B cell (primary cell): ENCODE measurements at regions not wholly inside any gene's neighbourhood (a gene's known extent, or its start where the extent isn't known, plus 50 kb on each side); places are given as distances from the start of the nearest gene placed in this dataset.
A peak's percentile ranks its signal among the peaks of the same experiment; 100 is the strongest.

Experiments
- ATAC-seq: fragments of 200-7000 bp; cut with Tn5 transposase; one replicate; pipeline ENCODE4 v1.10.0; 2021; ENCODE audit warnings: low read depth, mild to moderate bottlenecking, moderate number of reproducible peaks, moderate library complexity
- CTCF ChIA-PET: fragments of 350-600 bp; sonication (Branson Sonifier 250); formaldehyde crosslinking; loops from one replicate; lab custom pipeline; 2021; ENCODE audit warnings: antibody characterized with exemption, inconsistent platforms; lab: Charles Lee
- POLR2A ChIA-PET: fragments of 350-600 bp; sonication (Branson Sonifier 250); formaldehyde crosslinking; loops from one replicate; lab custom pipeline; 2021; ENCODE audit warnings: antibody characterized with exemption; lab: Charles Lee
- DNase-seq: peaks from one replicate; pipeline ENCODE4 v3.0.0; 2013
- H2AFZ ChIP-seq: 2 replicates; pipeline ENCODE4 v1.6.1; 2012; ENCODE audit warnings: mild to moderate bottlenecking, low read depth, low read length; ENCODE audit not compliant: insufficient read depth, poor library complexity, severe bottlenecking
- H3K27ac ChIP-seq, 2 donors: 1 replicate in 1 of 2; 2 replicates in 1 of 2; pipeline ENCODE4 v1.5.1; 2012 to 2013; ENCODE audit warnings: low read length in 2 of 2, mild to moderate bottlenecking in 2 of 2, moderate library complexity in 1 of 2
- H3K27me3 ChIP-seq, 4 experiments: fragments of 200-600 bp in 1 of 4; sonication (generic) in 1 of 4; replicated peaks in 1 of 4; 1 replicate in 2 of 4; 2 replicates in 2 of 4; pipeline versions ENCODE4 v1.6.1 to v1.7.0; 2013 to 2016; ENCODE audit warnings: low read length in 3 of 4, mild to moderate bottlenecking in 2 of 4, mixed read lengths in 1 of 4, moderate library complexity in 1 of 4; ENCODE audit not compliant: insufficient read depth in 4 of 4, control insufficient read depth in 3 of 4; ENCODE audit errors: control extremely low read depth in 1 of 4
- H3K36me3 ChIP-seq, 2 experiments: replicated peaks in 1 of 2; 1 replicate in 1 of 2; 2 replicates in 1 of 2; pipeline versions ENCODE4 v1.6.1 to v1.7.1; 2013; ENCODE audit warnings: low read length in 1 of 2; ENCODE audit not compliant: insufficient read depth in 2 of 2, control insufficient read depth in 1 of 2; ENCODE audit errors: control extremely low read depth in 1 of 2, extremely low read depth in 1 of 2
- H3K4me1 ChIP-seq, 2 donors: fragments of 200-600 bp in 1 of 2; sonication (generic) in 1 of 2; 1 replicate in 1 of 2; 2 replicates in 1 of 2; pipeline versions ENCODE4 v1.5.1 to v1.6.1; 2013 to 2017; ENCODE audit warnings: low read length in 2 of 2; ENCODE audit not compliant: control insufficient read depth in 2 of 2, insufficient read depth in 2 of 2
- H3K4me2 ChIP-seq: replicated peaks from 2 replicates; pipeline ENCODE3; 2012; ENCODE audit warnings: mild to moderate bottlenecking, low read depth, low read length; ENCODE audit not compliant: poor library complexity, severe bottlenecking
- H3K4me3 ChIP-seq, 5 experiments: fragments of 200-600 bp in 1 of 5; sonication (generic) in 1 of 5; 1 replicate in 3 of 5; 2 replicates in 2 of 5; pipeline versions ENCODE4 v1.5.1 to v1.7.0; 2011 to 2016; ENCODE audit warnings: low read length in 4 of 5, mild to moderate bottlenecking in 4 of 5, low read depth in 2 of 5, control low read depth in 1 of 5, moderate library complexity in 1 of 5; ENCODE audit not compliant: insufficient read depth in 1 of 5; ENCODE audit errors: control extremely low read depth in 1 of 5, extremely low read depth in 1 of 5
- H3K79me2 ChIP-seq: fragments of 200-600 bp; sonication (generic); one replicate; pipeline ENCODE4 v1.6.0; 2016; ENCODE audit warnings: low read length; ENCODE audit not compliant: control insufficient read depth, insufficient read depth
- H3K9ac ChIP-seq: fragments of 200-600 bp; sonication (generic); 2 replicates; pipeline ENCODE4 v1.6.1; 2017; ENCODE audit warnings: mild to moderate bottlenecking, low read length, moderate library complexity
- H3K9me3 ChIP-seq, 3 donors: one replicate each; pipeline versions ENCODE4 v1.6.1 to v1.7.1; 2013; ENCODE audit warnings: low read length in 2 of 3; ENCODE audit not compliant: control insufficient read depth in 2 of 3, insufficient read depth in 1 of 3; ENCODE audit errors: control extremely low read depth in 1 of 3
- H4K20me1 ChIP-seq: 2 replicates; pipeline ENCODE4 v1.6.0; 2012; ENCODE audit warnings: mild to moderate bottlenecking, low read length; ENCODE audit not compliant: insufficient read depth, control insufficient read depth, poor library complexity, severe bottlenecking
- H3K27ac Mint-ChIP-seq: one replicate; pipeline ENCODE4 v1.8.0; 2021; ENCODE audit warnings: mixed read lengths
- H3K27me3 Mint-ChIP-seq: one replicate; pipeline ENCODE4 v1.8.0; 2021; ENCODE audit warnings: mixed read lengths
- H3K4me1 Mint-ChIP-seq: one replicate; pipeline ENCODE4 v1.8.0; 2021; ENCODE audit warnings: mixed read lengths
- H3K4me3 Mint-ChIP-seq: one replicate; pipeline ENCODE4 v1.8.0; 2021; ENCODE audit warnings: mixed read lengths
- H3K9me3 Mint-ChIP-seq: one replicate; pipeline ENCODE4 v1.8.0; 2022; ENCODE audit warnings: mixed read lengths; ENCODE audit not compliant: insufficient read depth
- CTCF ChIP-seq: fragments of 200-600 bp; IDR thresholded peaks from one replicate; pipeline ENCODE4 v1.8.0; 2022; ENCODE audit warnings: antibody characterized with exemption, mild to moderate bottlenecking
- EZH2 ChIP-seq: IDR thresholded peaks from 2 replicates; pipeline ENCODE4 v1.6.1; 2012; ENCODE audit warnings: borderline replicate concordance, low read depth, mild to moderate bottlenecking, moderate library complexity, low read length; ENCODE audit not compliant: insufficient read depth, poor library complexity, severe bottlenecking
- WGBS: methylation state at CpG from one replicate; pipeline ENCODE4 v1.1.5; 2013; ENCODE audit warnings: missing lambda C conversion rate; ENCODE audit not compliant: insufficient coverage; 5-methylcytosine and 5-hydroxymethylcytosine counted together
- intact Hi-C: fragments of 100-400 bp; cut with micrococcal nuclease; formaldehyde crosslinking; loops from one replicate; pipeline ENCODE4 v1.10.0; 2022

- Histone ChIP-seq H2AFZ (no peak overlapping the region), H3K79me2 (no peaks in the 10 kb centered on the region), H3K9me3 (no peaks in the 10 kb centered on the region), H4K20me1 (no peaks in the 10 kb centered on the region), H3K4me1 (peaks cover 7 to 16% of the 10 kb centered on the region in 2 donors), H3K27me3 (peaks cover 0 to 23% (median 9%) of the 10 kb centered on the region in 4 experiments), H3K27ac (no peak overlapping the region), H3K36me3 (no peaks in the 10 kb centered on the region), H3K4me2 (no peak overlapping the region), H3K4me3 (no peak overlapping the region), H3K9ac (no peak overlapping the region)
- Mint-ChIP-seq H3K4me3 (no peak overlapping the region), H3K4me1 (peaks cover 8% of the 10 kb centered on the region), H3K27ac (no peak overlapping the region), H3K27me3 (peaks cover 31% of the 10 kb centered on the region), H3K9me3 (no peaks in the 10 kb centered on the region)
- DNase-seq (no peak), ATAC-seq (no peak)
- ChIA-PET POLR2A (no interaction called here), CTCF (no interaction called here)
- WGBS, result 98% methylated on average over 10 of the region's 17 CpGs
- no peak for TF ChIP-seq EZH2
- no peak for TF ChIP-seq CTCF
- intact Hi-C loops, result no loop called here
Observed at GRCh38 chr1:10938741-10939417, 73.6 kb upstream of the TARDBP start.

- Histone ChIP-seq H3K9me3 (no peaks in the 10 kb centered on the region), H4K20me1 (no peaks in the 10 kb centered on the region), H3K27me3 (peaks cover 0 to 31% (median 12%) of the 10 kb centered on the region in 4 experiments), H3K9ac (peak overlapping the region; percentile 26), H3K4me3 (no peak overlapping the region), H3K4me2 (peak overlapping the region; percentile 54), H3K36me3 (no peaks in the 10 kb centered on the region), H3K4me1 (peaks cover 7 to 16% of the 10 kb centered on the region in 2 donors), H2AFZ (peak overlapping the region; percentile 73), H3K27ac (no peak overlapping the region), H3K79me2 (no peaks in the 10 kb centered on the region)
- WGBS, result 25% methylated on average over 16 of the region's 20 CpGs
- ATAC-seq (no peak), DNase-seq (no peak)
- intact Hi-C loops, result loop anchor here (5.0 kb wide), 1 partner anchor 248 kb away; no protein-coding TSS in a partner anchor
- TF ChIP-seq EZH2 (no peak), CTCF (no peak)
- H3K4me3 Mint-ChIP-seq, result peak overlapping the region; percentile 13
- no peaks in the 10 kb centered on the region for H3K9me3 Mint-ChIP-seq
- ChIA-PET POLR2A (no interaction called here), CTCF (no interaction called here)
- H3K27me3 Mint-ChIP-seq, result peaks cover 39% of the 10 kb centered on the region
- H3K4me1 Mint-ChIP-seq, result peaks cover 8% of the 10 kb centered on the region
- H3K27ac Mint-ChIP-seq, result no peak overlapping the region
Observed at GRCh38 chr1:10939654-10940450, 72.6 kb upstream of the TARDBP start.
